Activated gamma-delta T cell (primary cell): ENCODE measurements at regions not wholly inside any gene's neighbourhood (a gene's known extent, or its start where the extent isn't known, plus 50 kb on each side); places are given as distances from the start of the nearest gene placed in this dataset.

ENCODE experiments used
- DNase-seq: peaks from one replicate; lab custom pipeline; 2025; lab: John Stamatoyannopoulos, UW

DNA sequence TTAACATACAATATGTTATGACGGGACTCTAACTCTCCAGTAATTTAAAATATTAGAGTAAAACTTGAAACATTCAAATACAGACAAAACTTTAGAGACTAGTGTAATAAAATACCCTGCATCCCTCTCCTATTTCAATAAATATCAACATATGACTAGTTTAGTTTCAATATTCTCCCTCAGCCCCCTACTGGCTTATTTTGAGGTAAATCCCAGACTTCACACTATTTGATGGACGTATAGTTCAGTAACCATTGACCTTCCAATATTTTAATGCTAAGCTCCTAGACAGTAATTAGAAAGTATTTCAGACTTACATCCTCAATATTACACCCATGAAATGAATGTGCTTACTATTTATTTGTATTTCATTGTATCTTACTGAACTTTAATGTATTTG lies 180.7 kb upstream of the STARD13 start:
- DNase-seq: no peak

DNA sequence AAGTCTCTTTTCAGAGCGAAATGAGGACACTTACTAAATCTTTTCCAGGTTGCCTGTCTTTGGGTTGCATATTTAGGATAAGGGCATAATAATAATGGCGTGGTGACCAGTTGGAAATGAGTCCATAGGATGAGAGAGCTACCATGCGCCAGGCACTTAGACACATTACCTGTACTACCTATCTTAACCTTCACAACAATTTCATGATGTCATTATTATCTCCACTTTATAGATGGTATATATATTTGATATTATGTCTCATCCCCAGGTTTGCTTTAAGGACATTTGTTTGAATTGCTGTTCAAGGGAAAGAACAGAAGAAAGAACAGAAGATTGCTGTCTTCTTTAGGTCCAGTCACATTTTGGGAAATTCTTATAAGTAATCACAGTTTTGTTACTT lies 182.0 kb upstream of the STARD13 start:
- DNase-seq: no peak

DNA sequence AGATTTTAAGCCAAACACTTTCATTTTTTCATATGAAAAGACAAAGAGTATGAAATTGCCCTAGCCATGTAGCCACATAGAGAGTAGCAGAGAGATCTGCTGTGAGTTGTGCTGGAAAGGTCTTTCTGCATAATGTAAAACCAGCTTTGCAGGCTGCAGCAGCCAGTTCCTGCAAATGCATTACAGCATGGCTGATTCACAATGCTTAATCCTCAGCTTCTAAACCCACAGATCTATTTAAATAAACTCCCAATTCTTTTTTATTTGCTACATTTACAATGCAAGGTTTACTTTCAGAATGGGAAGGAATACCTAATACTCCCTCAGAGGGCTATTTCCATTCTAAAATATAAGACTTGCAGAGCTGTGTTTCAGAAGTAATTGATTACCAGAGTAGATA lies 185.6 kb upstream of the STARD13 start:
- DNase-seq: no peak

DNA sequence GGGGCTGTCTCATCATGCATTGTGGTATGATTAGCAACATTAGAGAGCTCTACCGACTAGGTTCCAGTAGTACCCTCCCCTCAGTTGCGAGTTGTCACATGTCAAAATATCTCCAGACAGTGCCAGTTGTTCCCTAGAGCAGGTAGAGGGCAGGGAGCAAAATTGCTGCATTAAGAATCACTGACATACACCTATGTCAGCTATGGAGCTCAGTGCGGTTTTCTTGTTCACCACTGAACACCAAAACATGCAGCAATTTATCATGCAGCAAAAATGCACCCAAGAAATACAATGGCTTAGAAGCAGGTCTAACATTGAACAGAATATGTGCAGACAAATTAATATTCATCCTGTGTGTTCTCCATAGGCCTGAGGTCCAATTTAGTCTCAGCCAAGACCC lies 186.9 kb upstream of the STARD13 start:
- DNase-seq: no peak

DNA sequence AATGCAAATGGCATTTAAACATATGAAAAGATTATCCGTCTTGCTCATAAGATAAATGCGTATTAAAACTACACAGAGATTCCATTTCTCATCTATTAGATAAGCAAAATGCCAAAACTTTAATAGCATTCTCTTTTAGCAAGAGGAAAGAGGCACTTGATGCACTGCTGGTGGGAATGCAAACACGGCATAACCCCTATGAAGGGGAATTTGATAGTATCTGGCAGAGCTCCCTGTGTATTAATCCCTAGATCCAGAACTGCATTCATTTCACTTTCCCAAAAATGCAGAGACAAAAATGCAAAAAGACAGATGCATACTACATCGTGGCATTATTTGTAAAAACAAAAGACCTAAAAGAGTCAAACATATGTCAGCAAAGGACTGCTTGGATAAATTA lies 193.6 kb upstream of the STARD13 start:
- no peak for DNase-seq

DNA sequence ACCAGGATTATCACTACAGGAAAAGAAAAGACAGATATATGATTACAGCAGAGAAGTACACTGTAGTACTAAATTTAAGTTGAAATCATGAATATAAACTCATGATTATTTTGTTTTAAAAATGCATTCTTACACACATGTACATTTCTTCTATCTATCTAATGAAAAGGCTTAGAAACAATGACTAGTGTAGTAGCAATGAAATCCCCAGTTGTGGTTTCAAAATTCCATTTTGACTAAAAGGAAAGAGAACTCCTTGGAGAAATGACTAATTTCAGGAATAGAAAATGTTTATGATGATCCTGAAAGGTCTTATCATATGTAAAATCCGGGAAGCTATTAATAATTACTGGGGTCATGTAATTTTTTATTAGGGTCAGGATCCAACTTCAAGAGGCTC lies 195.0 kb upstream of the STARD13 start:
- no peak for DNase-seq

DNA sequence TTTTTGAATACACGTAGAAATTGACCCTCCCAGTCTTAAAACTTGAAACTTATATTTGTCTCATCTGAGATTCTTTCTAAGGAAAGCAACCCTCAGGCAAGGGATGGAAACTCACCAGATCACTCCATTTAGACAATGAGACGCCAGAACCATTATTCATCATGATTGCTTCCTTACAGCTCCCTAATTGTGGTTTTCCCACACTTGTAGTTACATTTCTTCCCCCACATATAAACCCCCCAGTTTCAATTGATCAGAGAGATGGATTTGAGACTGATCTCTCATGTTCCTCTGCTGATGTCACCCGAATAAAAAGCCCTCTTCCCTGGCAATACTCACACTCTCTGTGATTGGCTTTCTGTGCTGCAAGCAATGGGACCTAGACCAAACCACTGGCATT lies 197.9 kb upstream of the STARD13 start:
- DNase-seq: no peak

DNA sequence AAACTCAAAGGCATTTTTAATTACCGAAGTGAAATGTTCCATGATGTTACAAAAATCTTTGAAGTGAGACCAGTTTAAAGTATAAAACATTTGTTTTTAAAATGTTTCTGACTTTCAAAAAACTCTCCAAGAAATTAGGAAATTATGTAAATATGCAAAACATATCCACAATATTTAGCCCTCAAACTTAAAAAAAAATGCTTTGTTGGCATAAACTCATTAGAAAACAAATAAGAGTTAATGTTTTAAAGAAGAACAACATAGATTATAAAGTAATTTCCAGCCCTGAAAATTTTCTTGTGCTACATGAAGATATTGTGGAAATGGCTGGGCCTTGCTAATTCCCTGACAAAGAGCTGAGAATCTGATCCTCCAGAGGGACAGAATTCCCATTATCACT lies 199.7 kb upstream of the STARD13 start:
- no peak for DNase-seq

DNA sequence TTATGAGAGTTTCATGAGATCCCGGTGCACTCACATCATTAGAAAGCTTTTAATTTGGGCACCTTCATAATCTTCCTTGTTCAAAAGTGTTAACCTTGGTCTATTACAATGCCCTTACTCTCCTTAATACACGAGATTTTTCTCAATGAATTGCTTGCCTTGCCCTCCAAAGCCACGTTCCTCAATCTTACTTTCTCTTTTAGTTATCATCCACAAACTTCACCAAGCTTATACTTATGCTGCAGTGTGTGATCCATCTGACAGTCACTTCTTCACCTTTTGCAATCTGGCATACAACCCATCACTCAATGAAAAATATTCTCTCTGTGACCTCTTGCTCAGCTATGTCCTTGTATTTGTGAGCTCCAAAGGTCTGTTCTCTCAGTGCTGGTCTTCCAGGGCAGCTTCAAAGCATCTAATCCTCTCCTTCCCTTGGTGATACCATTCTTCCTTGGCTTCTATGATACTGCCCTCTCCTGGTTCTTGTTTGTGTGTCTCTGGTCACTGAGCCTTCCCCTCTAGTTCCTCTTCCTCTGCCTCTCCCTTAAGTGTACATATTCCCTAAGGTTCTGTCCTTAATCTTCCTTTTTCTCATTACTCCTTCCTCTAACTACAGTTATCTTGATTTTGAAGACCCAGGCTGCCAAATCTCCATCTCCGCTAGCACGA lies 202.2 kb upstream of the STARD13 start:
- no peak for DNase-seq

DNA sequence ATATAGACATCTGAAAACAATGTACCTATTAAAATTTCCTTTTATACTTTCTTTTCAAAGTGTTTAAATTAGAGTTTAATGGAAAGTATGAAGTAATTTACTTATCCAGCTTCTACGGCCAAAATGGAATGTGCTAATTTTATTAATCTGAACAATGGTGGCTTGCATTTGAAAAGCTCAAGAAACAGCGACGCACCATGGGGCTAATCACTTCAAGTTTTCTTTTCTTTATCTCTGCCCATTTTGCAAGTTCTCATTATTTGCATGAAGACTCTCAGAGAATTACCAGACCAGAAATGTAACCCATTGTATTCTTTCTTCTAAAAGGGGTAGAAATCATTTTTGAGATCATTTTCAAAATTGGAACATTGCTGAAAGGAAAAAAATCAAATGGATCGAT lies 204.0 kb upstream of the STARD13 start:
- no peak for DNase-seq

DNA sequence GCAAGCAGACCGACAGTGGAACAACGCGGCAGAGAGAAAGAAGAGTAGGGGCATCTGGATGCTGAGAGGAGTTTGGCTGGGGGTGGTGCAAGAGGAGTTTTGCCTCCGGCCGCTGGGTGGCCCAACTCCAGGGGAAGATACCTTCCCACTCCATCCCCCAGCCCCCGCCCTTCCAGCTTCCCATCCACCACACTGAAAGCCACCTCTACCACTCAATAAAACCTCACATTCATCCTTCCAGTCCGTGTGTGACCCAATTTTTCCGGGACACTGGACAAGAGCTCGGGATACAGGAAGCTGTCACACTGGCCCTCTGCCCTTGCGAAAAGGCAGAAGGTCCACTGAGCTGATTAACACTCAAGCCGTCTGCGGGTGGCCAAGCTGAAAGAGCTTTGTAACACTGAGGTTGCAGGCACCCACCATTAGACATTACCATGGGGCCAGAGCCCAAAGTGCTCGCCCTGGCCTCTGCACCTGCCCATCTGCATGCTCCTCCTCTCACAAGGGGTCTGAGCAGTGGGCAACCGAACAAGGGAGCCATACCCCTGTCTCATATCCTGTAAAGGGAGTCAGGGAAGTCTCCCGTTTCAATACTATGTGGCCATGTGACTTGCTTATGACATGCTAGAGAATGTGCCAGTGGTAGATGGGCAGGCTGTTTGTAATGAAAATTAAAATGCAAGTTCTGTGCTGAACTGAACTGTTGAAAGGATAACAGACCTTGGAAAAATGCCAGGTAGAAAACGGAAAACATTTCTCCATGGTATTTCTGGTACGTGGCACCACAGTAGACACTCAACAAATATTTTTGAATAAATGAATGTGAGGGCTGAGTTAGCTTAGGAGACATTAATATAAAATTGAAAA lies 205.1 kb upstream of the STARD13 start:
- no peak for DNase-seq

DNA sequence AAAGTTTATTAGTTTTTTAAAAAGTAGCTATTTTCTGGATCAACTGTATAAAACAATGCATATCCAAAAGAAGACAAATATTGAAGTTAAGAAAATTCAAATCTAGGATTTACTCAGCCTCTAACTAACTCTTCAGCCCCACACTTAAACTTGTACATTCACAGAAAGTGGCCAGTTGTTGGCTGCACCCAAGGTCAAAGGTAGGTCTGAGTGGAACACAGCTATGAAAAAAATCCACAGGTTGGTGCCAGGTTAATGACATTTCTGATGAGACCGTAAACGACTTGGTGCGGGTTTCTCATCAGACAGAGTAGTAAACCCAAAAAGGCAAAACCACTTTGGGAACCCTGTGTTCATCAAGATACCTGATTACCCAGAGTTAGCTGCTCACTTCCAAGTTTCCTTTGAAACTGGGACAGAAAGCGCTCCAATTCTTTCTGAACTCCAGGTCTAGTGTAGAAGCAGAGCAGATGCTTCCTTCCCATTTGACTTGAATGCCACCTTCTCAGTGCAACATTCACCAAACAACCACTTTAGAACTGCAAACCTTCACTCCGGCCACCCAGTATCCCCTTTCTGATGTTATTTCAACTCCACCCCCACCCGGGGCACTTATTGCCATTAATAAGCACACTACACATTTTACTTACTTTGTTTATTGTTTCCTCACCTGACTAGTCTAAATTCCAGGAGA lies 208.3 kb upstream of the STARD13 start:
- DNase-seq: no peak

DNA sequence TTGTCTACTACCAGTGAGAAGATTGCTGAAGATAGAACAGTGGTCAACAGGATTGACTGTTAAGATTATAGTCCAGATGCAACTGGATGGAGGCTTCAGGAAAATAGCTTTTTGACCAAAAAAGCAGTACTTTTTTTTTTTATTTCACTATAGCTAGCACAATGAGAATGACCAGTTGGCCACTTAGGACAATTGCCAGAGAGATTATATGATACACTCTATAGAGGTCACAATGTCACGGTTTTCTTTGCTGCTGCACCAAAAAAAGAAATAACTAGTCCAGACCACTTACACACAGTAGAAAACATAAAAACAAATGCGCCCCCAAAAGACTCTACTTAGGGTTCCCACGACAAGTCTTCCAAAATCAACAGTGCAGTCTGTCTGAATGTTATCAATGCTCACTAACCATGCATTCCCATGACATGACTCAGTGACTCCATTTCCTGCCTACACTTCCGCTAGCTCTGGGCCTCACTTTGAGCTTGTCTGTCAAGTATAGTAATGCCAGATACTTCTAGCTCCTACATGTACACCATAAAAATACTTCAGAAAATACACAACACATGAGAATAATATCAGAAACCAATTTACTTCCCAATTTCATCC lies 209.1 kb upstream of the STARD13 start:
- DNase-seq: no peak

DNA sequence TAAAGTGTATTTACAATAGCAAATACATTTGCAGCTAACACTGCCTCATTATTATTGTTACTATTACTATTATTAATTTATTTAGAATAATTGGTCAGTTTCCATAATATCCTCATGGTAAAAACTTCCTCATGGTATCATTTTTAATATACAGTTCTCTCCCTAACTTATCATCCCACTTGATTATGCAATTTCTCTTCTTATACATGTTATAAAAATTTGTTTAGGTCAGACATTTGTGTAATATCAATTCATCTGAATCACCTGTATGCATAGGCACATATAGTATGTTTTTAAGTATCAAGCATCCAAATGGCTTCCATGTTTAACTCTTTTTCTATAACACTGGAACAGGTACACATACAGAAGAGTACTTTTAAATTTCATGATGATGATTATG lies 210.8 kb upstream of the STARD13 start:
- DNase-seq: no peak

DNA sequence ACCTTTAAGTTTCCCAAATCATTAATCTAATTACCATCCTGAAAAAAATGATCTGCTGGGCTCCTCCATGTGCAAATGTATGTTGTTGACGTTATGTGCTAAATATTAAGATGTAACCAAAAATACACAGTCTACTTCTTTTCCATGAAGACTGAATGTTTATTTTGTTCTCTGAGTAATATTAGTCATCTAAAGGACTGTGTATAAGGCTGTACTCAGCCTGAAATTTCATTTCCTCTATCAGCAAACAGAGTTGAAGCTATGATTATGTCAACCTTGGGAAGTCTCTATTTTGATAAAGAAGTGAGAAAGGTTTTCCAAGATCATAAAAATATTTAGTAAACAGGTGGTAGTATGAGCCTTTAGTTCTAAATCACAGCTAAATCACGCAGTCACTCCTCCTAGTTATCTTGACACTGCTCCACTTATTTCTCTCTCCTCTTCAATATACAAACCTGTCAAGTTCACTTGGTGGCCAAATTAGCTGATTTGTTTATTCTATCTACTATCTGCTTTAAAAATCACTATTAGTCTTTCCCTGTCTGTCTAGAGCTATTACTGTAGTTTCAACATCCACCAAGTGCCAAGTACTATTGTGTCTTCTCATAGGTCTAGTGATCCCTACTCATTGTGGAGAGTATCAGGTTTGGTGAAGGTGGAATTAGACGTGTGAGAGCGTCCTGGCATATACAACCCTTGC lies 211.7 kb upstream of the STARD13 start:
- no peak for DNase-seq

DNA sequence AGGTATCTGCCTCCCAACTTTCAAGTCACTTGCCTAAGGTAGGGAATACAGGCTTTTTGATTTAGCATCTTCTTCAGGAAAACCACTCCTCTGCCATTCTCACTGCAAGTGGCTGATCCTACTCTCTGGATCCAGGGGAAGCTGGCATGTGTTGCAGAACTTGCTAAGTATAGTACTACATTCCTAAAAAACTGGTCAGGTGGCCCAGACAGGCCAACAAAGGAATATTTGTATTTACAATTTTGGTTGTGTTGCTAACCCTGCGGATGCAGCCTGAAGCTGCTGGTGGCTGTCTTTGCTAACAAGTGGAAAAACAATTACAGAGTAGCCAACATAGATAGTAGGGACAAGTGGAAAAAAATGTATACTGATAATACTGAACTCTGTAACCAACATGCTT lies 222.5 kb upstream of the STARD13 start:
- DNase-seq: no peak

DNA sequence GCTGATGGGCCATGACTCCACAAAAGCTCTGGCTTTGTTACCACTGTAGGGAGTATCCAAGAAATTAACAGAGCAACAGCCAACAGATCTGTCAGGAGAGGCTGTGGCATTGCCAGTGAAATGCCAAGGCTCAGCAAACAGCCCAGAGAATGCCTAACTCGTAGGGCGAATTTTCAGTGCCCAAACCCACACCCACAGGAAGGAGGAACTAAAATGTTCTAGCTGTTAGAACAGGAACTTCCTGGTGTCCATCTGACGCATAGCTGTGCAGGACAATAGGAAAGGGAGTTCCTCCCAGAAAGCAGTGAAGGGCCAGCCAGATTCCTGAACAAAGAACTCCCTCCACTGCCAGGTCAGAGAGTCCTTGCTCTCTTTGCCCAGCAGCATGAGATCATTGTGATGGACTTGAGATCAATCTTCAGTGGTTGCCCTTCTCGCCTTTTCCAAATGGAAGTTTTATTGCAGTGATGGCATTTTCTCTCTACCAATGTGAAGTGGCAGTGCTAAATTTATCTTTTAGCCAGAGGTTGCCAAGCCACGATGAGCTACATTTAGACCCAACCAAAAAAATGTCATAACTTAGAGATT lies 224.2 kb upstream of the STARD13 start:
- DNase-seq: no peak

DNA sequence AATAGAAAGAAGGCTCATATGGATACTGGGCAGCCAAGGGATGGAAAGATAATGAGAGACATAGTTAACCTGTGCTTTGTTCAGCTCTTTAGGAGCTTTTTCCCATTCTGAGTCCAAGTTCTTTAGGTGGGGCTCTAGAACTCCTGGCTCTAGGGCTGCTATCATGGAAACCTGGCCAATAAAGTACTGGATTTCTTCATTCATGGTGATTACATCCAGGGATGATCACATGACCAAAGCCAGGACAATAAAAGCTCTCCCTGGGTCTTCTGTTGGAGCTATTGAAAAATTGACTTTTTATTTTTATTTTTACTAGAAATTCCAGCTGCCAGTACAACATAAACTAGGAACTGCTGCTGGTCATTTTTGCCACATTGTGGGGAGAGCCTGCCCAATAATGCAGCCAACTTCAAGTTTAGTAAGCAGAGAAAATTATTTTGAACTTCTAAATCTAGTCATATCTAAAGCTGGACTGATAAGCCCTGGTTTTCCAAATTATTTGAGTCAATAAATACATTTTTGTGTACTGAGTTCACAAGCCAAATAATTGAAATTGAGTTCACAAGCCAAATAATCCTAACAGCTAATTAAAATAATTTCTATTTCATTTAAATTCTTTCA lies 224.9 kb upstream of the STARD13 start:
- no peak for DNase-seq

DNA sequence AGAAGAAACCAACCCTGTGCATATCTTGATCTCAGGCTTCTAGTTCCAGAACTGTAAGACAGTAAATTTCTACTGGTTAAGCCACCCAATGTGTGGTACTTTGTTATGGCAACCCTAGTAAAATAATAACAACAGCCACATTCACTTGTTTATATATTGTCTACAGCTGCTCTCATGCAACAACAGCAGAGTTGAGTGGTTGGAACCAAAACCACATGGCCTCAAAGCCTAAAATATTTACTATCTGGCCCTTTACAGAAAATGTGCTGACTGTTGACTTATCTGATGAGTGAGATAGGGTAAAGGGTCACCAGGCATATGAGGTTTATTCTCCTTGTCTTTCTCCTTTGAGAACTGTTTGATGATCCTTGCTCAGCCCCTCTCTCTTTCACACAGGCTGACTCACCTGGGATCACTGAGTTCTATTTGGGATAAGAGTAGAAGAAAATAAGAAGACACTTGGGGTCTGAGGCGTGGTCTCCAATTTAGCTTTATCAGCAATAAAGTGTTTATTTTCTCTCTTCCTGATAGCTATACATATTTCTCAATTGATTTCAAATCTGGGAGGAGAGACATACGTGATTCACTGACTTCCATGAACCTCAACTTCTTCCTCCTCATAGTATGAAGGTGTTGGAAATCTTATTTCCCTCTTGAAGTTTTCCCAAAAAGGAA lies 227.5 kb upstream of the STARD13 start:
- DNase-seq: no peak

DNA sequence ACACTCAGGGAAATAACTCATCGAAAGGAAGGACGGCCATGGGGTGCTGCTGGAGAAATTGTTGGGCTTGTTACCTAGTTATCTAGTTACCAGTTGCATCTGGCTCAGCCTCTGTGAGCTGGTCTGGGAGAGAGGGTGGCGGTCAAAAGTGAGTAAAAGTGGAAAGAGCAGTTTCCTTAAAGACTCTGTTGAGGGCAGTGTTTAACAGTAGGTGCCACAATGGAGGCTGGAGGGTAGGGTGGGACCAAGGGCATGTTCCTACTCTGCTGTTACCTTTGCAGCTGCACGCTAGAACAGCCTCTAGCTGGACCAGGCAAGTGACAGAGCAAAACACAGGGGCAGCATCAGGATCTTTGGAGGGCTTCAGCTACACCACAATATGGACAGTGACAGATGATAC lies 228.8 kb upstream of the STARD13 start:
- DNase-seq: no peak

DNA sequence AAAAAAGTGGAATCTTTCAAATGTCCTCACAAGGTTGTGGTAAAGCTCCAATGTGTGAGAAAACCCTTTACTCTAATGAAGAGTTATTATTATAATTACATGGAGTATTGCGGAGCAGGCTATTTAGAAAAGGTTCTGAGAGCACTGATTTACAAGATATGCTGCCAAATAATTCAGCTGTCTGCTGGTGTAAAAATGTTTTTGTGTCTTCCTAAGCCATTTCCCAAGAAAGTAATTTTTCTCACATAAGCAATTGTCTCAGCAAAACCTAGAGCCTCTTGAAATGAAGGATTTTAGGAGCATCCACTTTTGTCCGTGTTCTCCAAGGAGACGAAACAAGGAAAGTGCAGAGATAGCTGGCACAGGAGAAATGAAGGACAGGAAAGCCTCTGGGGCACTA lies 229.6 kb upstream of the STARD13 start:
- DNase-seq: no peak
